H9 (cell line): ENCODE measurements at regions not wholly inside any gene's neighbourhood (a gene's known extent, or its start where the extent isn't known, plus 50 kb on each side); places are given as distances from the start of the nearest gene placed in this dataset.

Experiments
- DNase-seq: peaks from one replicate; pipeline ENCODE4 v3.0.0-alpha.2; 2017
- H2AFZ ChIP-seq: one replicate; pipeline ENCODE4 v1.6.1; 2013; ENCODE audit warnings: mild to moderate bottlenecking, low read length, control low read depth, moderate library complexity
- H2AK5ac ChIP-seq: 2 replicates; pipeline ENCODE4 v1.6.1; 2013; ENCODE audit warnings: low read length, control low read depth, mixed read lengths; ENCODE audit not compliant: insufficient read length
- H2BK120ac ChIP-seq: one replicate; pipeline ENCODE4 v1.6.1; 2013; ENCODE audit warnings: low read depth, mild to moderate bottlenecking, low read length, control low read depth, inconsistent platforms; ENCODE audit not compliant: poor library complexity, severe bottlenecking
- H2BK12ac ChIP-seq: 2 replicates; pipeline ENCODE4 v1.6.1; 2013; ENCODE audit warnings: low read length, control low read depth, mixed read lengths, low read depth; ENCODE audit not compliant: insufficient read length
- H2BK15ac ChIP-seq: 2 replicates; pipeline ENCODE4 v1.6.1; 2013; ENCODE audit warnings: low read depth, low read length, control low read depth
- H2BK20ac ChIP-seq: one replicate; pipeline ENCODE4 v1.6.1; 2013; ENCODE audit warnings: low read depth, mild to moderate bottlenecking, low read length, control low read depth, inconsistent platforms; ENCODE audit not compliant: poor library complexity, severe bottlenecking
- H2BK5ac ChIP-seq: 2 replicates; pipeline ENCODE4 v1.6.1; 2013; ENCODE audit warnings: low read length, control low read depth, mixed read lengths; ENCODE audit not compliant: insufficient read length
- H3K14ac ChIP-seq: 2 replicates; pipeline ENCODE4 v1.6.1; 2013; ENCODE audit warnings: low read length, control low read depth; ENCODE audit not compliant: insufficient read depth
- H3K18ac ChIP-seq: 2 replicates; pipeline ENCODE4 v1.6.1; 2013; ENCODE audit warnings: low read depth, mild to moderate bottlenecking, mixed read lengths, low read length, control low read depth; ENCODE audit not compliant: insufficient read length
- H3K23ac ChIP-seq: 2 replicates; pipeline ENCODE4 v1.6.1; 2013; ENCODE audit warnings: low read length, control low read depth, mixed read lengths, low read depth; ENCODE audit not compliant: insufficient read length
- H3K23me2 ChIP-seq: 2 replicates; pipeline ENCODE4 v1.6.1; 2013; ENCODE audit warnings: low read depth, mild to moderate bottlenecking, mixed read lengths, low read length, control low read depth; ENCODE audit not compliant: insufficient read length, poor library complexity, severe bottlenecking
- H3K27ac ChIP-seq: 2 replicates; pipeline ENCODE4 v1.5.1; 2013; ENCODE audit warnings: low read length, control low read depth, mixed read lengths, low read depth; ENCODE audit not compliant: insufficient read length
- H3K27me3 ChIP-seq: 2 replicates; pipeline ENCODE4 v1.6.1; 2013; ENCODE audit warnings: low read length, control low read depth, inconsistent platforms; ENCODE audit not compliant: insufficient read depth
- H3K4ac ChIP-seq: 2 replicates; pipeline ENCODE4 v1.6.1; 2013; ENCODE audit warnings: low read depth, mild to moderate bottlenecking, control low read depth, inconsistent platforms, low read length, moderate library complexity
- H3K4me1 ChIP-seq: 2 replicates; pipeline ENCODE4 v1.6.1; 2013; ENCODE audit warnings: low read length, control low read depth, inconsistent platforms; ENCODE audit not compliant: insufficient read depth
- H3K4me2 ChIP-seq: 2 replicates; pipeline ENCODE4 v1.6.1; 2013; ENCODE audit warnings: low read length, control low read depth, mixed read lengths; ENCODE audit not compliant: insufficient read length, insufficient read depth
- H3K56ac ChIP-seq: 2 replicates; pipeline ENCODE4 v1.6.1; 2013; ENCODE audit warnings: low read depth, mild to moderate bottlenecking, mixed read lengths, low read length, control low read depth; ENCODE audit not compliant: insufficient read length
- H3K79me1 ChIP-seq: 2 replicates; pipeline ENCODE4 v1.6.1; 2013; ENCODE audit warnings: low read depth, mild to moderate bottlenecking, moderate library complexity, low read length, control low read depth, inconsistent platforms; ENCODE audit not compliant: insufficient read depth, poor library complexity, severe bottlenecking
- H3K79me2 ChIP-seq: 2 replicates; pipeline ENCODE4 v1.6.1; 2013; ENCODE audit warnings: low read length, control low read depth, inconsistent platforms; ENCODE audit not compliant: insufficient read depth
- H3K9ac ChIP-seq: 2 replicates; pipeline ENCODE4 v1.6.1; 2013; ENCODE audit warnings: low read length, control low read depth, mixed read lengths; ENCODE audit not compliant: insufficient read length; ENCODE audit errors: extremely low read depth
- H3K9me3 ChIP-seq: one replicate; pipeline ENCODE4 v1.6.1; 2013; ENCODE audit warnings: low read depth, low read length, inconsistent platforms; ENCODE audit not compliant: control insufficient read depth
- H3T11ph ChIP-seq: one replicate; pipeline ENCODE4 v1.6.1; 2013; ENCODE audit warnings: mild to moderate bottlenecking, low read length, control low read depth, inconsistent platforms
- H4K20me1 ChIP-seq: one replicate; pipeline ENCODE4 v1.6.1; 2013; ENCODE audit not compliant: control insufficient read depth, insufficient read length, insufficient read depth
- H4K5ac ChIP-seq: 2 replicates; pipeline ENCODE4 v1.6.1; 2013; ENCODE audit warnings: low read depth, mild to moderate bottlenecking, mixed read lengths, low read length, control low read depth; ENCODE audit not compliant: insufficient read length
- H4K8ac ChIP-seq: replicated peaks from 2 replicates; pipeline ENCODE4 v1.6.1; 2013; ENCODE audit warnings: low read length, control low read depth, mixed read lengths, low read depth; ENCODE audit not compliant: insufficient read length
- H4K91ac ChIP-seq: 2 replicates; pipeline ENCODE4 v1.6.1; 2013; ENCODE audit warnings: low read depth, mild to moderate bottlenecking, moderate library complexity, mixed read lengths, low read length, control low read depth; ENCODE audit not compliant: insufficient read length
- H3K27ac Mint-ChIP-seq, 3 experiments: 2 replicates in 2 of 3; 3 replicates in 1 of 3; pipeline ENCODE4 v1.8.0; 2020 to 2021; ENCODE audit warnings: mixed read lengths in 3 of 3, mild to moderate bottlenecking in 1 of 3, moderate library complexity in 1 of 3
- H3K27me3 Mint-ChIP-seq: 2 replicates; pipeline ENCODE4 v1.8.0; 2021; ENCODE audit warnings: low read depth, mild to moderate bottlenecking, moderate library complexity, mixed read lengths
- H3K36me3 Mint-ChIP-seq, 3 experiments: 2 replicates in 2 of 3; 3 replicates in 1 of 3; pipeline ENCODE4 v1.8.0; 2020 to 2021; ENCODE audit warnings: low read depth in 3 of 3, mixed read lengths in 3 of 3; ENCODE audit not compliant: insufficient read depth in 1 of 3
- H3K4me1 Mint-ChIP-seq, 2 experiments: 2 replicates each; pipeline ENCODE4 v1.8.0; 2020; ENCODE audit warnings: mixed read lengths in 2 of 2
- H3K4me3 Mint-ChIP-seq, 2 experiments: 2 replicates in 1 of 2; 3 replicates in 1 of 2; pipeline ENCODE4 v1.8.0; 2020 to 2021; ENCODE audit warnings: mild to moderate bottlenecking in 2 of 2, mixed read lengths in 2 of 2, moderate library complexity in 1 of 2
- H3K9me3 Mint-ChIP-seq, 2 experiments: 2 replicates in 1 of 2; 3 replicates in 1 of 2; pipeline ENCODE4 v1.8.0; 2020; ENCODE audit warnings: mild to moderate bottlenecking in 2 of 2, mixed read lengths in 2 of 2, moderate library complexity in 1 of 2
- CTCF ChIP-seq: fragments of 200-600 bp; sonication (generic); conservative IDR thresholded peaks from 3 replicates; pipeline ENCODE4 v1.8.0; 2021; ENCODE audit warnings: antibody characterized with exemption, mild to moderate bottlenecking
- WGBS: extraction: QIAGEN DNeasy Blood & Tissue Kit; methylation state at CpG from one replicate; pipeline ENCODE4 v1.1.7; 2013; ENCODE audit warnings: missing lambda C conversion rate, low lambda C conversion rate, mixed read lengths; ENCODE audit not compliant: insufficient read length; ENCODE audit errors: extremely low coverage; 5-methylcytosine and 5-hydroxymethylcytosine counted together

- no peak overlapping the region; a peak in 1 of 5 replicates for H3K4me3 Mint-ChIP-seq
- no CpG with 5 or more reads among the region's 5 CpGs for WGBS
- H2BK15ac ChIP-seq: no peak overlapping the region
- no peak overlapping the region for H2AFZ ChIP-seq
- no peaks in the 10 kb centered on the region for H3K79me2 ChIP-seq
- no peak overlapping the region for H2BK12ac ChIP-seq
- no peak overlapping the region for H3T11ph ChIP-seq
- H4K8ac ChIP-seq: no peak overlapping the region
- no peak overlapping the region for H3K9ac ChIP-seq
- no peak overlapping the region for H4K5ac ChIP-seq
- H3K27ac Mint-ChIP-seq: no peak overlapping the region
- no peak overlapping the region for H2BK20ac ChIP-seq
- no peak overlapping the region for H2AK5ac ChIP-seq
- no peaks in the 10 kb centered on the region for H3K27me3 Mint-ChIP-seq
- no peak overlapping the region for H2BK120ac ChIP-seq
- H3K79me1 ChIP-seq: no peaks in the 10 kb centered on the region
- no peak overlapping the region for H3K23ac ChIP-seq
- H3K18ac ChIP-seq: no peak overlapping the region
- H3K27ac ChIP-seq: no peak overlapping the region
- H4K91ac ChIP-seq: no peak overlapping the region
- H3K56ac ChIP-seq: no peak overlapping the region
- H2BK5ac ChIP-seq: no peak overlapping the region
- H3K23me2 ChIP-seq: no peaks in the 10 kb centered on the region
- no peaks in the 10 kb centered on the region for H4K20me1 ChIP-seq
- no peaks in the 10 kb centered on the region for H3K27me3 ChIP-seq
- peaks cover 7 to 11% (median 11%) of the 10 kb centered on the region in 3 experiments for H3K36me3 Mint-ChIP-seq
- no peak overlapping the region for H3K14ac ChIP-seq
- H3K4ac ChIP-seq: no peak overlapping the region
- H3K4me1 Mint-ChIP-seq: no peaks in the 10 kb centered on the region
- no peak overlapping the region for H3K4me2 ChIP-seq
- no peaks in the 10 kb centered on the region for H3K9me3 ChIP-seq
- H3K9me3 Mint-ChIP-seq: peaks cover 9 to 12% of the 10 kb centered on the region in 2 experiments
- TF ChIP-seq CTCF: no peak
- H3K4me1 ChIP-seq: no peaks in the 10 kb centered on the region
- DNase-seq: no peak
Observed at GRCh38 chr14:85357120-85357519, 172.8 kb upstream of the FLRT2 start.
